Stimulated activated CD8-positive, alpha-beta memory T cell treated with anti-CD3 and anti-CD28 coated beads, Interleukin-15, amount 100 ng/mL, for 4 hours (primary cell): ENCODE measurements at regions not wholly inside any gene's neighbourhood (a gene's known extent, or its start where the extent isn't known, plus 50 kb on each side); places are given as distances from the start of the nearest gene placed in this dataset.
A peak's percentile ranks its signal among the peaks of the same experiment; 100 is the strongest.

ENCODE experiments used
- DNase-seq, 2 donors: peaks; one replicate each; pipeline ENCODE4 v3.0.0-alpha.2; 2020; ENCODE audit warnings: low read depth in 2 of 2

DNA sequence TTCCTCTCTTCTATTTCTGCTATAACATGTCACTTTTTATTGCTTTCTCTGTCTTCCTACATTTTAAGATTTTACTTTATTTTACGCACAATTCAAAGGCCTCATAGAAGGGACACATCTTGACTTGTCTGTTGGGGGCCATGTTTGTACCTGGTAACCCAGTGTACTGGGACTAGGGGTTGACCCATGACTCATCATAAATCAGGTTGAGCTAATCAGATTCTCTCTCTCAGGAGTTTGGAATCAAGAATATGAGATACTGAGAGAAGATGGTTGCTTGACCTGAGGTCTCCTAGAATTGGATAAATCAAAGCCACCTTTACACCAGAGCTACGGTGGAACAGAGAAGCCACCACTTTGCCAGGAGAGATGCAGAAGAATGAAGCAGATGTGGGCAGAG, 153.0 kb downstream of the UXS1 start:
- no peak for DNase-seq

DNA sequence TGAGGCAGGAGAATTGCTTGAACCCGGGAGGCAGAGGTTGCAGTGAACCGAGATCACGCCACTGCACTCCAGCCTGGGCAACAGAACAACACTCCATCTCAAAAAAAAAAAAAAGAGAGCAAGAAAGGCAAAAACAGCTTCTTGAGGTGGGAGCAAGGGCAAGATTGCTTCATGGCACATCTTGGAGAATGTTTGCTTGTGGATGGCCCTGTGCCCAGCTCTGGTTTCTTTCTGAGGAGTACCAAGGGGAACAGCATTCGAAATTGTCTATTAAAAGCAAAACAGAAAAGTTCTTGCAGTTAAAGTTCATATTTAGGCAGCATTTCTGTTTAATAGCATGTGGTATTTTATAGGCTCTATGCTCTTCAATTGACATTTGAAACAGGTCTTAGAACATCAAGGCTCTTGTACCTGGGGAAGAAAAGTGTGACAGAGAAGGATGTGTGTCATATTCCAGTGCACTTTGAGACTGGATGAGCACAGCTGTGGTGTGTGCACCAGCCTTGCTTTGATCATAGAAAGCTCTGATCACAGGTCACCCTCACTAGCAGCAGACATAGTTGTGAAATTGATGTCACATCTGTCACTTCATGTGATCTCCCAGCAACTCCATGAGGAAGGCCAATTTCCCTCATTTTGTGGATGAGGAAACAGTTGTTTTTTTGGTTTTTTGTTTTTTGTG, 154.3 kb downstream of the UXS1 start:
- no peak for DNase-seq

- no peak for DNase-seq
These were observed 155.3 kb downstream of the UXS1 start for GRCh38 chr2:106038601-106039375.

GRCh38 chr2:106037932-106038331, 156.2 kb downstream of the UXS1 start:
- no peak for DNase-seq

DNA sequence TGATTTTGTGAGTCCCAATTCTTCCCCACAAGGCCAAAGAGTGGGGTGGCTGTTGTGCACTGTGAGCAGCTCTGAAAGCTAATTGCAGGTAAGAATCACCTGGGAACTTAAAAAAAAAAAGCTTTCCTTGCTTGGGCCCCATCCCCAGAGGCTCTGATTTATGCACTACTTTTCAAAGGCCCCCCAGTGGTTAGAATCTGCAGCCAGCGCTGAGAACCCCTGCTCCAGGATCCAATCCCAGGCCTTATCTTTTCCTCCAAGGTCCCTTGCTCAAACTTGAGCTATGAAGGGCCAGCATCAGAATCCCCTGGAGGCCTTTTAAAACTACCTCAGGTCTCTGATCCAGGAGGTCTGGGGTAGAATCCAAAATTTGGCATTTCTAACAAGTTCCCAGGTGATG, 156.8 kb downstream of the UXS1 start:
- no peak for DNase-seq

DNA sequence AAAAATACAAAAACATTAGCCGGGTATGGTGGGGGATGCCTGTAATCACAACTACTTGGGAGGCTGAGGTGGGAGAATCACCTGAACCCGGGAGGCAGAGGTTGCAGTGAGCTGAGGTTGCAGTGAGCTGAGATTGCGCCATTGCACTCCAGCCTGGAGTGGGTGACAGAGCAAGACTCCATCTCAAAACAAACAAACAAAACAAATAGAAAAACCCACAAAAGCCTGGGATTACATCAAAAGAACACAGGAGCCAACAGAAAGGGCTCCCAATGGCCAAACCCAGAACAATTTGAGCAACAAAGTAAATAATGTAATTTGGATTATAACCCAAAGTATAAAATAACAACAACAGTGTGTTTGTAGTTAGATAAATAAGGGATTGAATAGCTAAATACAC, 159.8 kb downstream of the UXS1 start:
- no peak for DNase-seq

- DNase-seq: no peak
These were observed 161.4 kb downstream of the UXS1 start for GRCh38 chr2:106032676-106033075.

DNA sequence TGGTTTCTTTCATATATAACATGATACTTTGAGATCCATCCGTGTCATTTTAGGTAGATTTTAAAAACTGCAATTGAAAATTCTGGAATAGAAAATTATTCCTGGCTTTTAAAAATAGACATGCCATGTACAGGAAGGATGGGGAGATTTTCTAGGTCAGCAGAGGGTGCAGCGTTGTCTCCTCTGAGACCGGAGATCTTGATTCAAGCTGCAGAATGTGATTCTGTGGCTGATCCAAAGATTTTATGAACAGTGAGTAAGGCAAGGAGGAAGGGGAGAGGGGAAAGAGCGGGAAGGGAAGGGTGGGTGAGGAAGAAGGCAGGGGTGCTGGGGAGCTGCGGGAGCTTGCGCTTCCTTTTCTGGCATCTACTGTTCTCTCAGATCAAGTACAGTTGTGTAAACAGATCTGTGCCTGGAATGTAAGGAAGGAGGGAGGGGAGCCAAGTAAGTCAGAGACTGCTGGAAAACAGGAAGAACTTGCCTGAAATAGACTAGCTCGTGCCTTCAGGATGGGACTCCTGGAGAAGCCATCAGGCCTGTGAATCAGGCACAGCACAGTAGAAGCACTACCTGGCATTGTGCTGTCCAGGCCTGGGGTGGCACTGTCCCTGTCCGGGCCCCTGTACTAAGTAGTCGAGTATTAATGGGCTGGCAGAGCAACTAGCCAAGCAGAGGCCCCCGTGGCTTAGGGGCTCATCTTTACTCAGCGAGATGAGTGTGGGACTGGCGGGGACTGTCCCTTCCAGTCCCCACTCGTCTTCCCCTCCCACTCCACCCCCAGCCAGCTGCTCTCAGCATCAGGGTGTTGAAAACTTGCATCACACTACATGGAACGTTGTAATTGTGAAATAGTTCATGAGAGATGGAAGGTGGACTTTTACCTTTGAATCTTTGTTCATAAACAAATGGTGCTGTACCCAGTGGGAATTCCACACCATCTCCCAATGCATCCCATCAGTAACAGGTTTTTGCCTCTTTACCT, 163.5 kb downstream of the UXS1 start:
- peak in 1 of 2 donors; percentile 11 for DNase-seq

DNA sequence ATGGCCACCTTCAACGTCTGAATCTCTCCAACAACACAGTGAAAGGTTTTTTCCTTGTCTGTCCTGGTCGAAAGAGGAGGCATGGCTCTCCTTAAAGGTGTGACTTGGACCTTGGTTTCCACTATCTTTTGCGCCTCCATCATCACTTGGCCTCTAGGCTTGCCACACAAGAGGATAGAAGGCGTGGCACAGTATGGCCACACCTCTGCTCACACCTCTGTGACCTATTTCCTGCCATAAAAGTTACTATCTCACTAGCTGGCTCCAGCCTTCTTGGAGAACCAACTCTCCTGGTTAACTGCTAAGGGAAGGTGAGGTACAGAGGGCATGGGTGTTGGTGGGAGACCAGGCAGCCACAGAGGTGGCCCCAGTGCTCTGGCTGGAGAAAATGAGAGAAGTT, 165.9 kb downstream of the UXS1 start:
- no peak for DNase-seq

DNA sequence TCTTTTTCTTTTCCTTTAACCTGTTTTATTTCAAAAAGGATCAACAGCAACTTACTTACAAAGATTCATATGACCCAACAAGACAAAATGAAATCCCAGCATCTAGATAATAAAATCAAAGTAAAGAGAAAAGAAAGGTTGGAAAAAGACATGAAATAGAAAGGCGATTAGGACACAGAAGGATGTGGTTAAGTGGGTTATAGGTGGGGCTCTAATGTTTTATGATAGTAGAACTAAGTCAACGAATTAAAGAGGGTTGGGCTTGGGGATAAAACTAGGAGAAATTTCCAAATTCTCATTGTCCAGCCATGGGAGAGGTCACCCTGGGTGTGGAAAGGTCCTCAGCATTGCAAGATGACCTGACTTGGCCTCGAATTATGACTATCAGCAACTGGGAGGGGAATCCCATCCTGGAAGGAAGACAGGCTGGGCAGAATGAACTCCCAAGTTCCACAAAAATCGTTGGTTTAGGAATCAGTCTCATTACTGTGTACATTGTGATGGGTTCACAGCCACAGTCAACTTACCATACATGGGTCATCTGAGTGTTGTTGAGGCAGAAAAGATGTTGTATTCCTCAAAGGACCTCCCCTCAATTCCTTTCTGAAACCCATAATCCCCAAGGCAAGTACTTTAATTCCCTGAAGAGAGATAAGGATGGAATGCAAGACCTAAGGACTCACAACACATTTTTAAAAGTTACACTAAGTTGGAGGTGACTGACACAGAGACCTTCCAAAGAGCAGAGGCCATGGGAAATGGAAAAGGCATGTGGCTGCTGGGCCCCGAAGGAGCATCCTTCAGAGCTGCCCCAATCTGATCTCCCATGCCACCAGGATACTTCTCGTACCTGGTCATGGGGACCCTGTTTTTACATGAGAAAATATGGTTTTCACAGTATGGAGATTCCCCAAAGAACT, 167.6 kb downstream of the UXS1 start:
- no peak for DNase-seq

DNA sequence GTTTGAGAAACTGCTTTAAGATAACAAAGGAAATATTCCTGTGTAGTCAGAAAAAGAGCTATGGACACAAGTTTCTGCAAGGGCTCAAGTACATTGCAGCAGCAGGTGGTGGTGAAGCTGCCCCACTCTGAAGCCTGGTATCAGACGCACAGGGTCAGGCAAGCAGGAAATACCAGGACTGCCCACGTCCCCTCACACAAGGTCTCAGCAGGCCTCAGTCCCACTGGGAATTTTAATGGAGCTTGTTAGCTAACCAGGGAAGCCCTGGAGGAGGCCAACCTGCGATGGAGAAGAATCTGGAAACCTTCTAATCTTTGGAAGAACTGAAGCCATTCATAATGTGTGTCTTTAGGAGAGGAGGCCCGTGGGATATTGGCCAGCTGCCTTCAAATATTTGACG, 168.3 kb downstream of the UXS1 start:
- DNase-seq: no peak

GRCh38 chr2:106021662-106022028, 172.5 kb downstream of the UXS1 start:
- DNase-seq: no peak

DNA sequence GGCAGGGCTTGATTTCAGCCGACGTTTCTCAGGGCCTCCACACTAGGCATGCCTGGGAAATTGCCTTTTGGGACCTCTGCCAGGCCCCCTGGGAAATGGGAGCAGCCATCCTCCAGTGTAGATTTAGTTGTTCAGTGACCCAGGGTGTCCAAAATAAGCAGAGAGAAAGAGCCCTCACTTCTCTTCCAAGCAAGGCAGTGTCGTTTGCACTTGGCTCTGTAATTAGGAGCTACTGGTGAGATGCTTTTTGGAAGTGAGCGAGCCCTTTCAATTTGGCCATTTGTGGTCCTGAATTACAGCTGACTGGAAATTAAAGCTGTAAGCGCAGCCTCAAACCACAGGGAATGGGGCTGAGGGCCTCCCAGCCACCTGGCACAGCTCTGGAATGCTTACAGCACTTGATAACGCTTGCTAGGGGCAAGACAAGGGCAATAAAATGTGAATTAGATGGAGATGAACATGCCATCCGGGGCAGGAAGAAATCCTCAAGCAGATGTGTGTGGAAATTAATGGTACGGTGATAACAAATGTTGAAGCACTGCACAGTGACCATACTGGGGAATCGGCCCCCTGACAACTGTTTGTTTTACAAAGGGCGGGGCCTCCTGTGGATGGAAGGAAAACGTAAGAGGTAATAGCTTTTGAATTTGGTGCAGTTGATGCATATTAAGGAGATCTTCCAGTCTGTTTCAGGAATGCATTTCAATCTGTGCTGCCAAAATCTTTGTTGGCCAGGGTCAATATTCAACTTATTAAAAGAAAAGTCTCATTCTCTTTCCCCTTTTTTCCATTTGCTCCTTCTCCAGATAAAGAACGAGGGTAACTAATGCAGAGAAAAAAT, 173.1 kb downstream of the UXS1 start:
- DNase-seq: no peak

DNA sequence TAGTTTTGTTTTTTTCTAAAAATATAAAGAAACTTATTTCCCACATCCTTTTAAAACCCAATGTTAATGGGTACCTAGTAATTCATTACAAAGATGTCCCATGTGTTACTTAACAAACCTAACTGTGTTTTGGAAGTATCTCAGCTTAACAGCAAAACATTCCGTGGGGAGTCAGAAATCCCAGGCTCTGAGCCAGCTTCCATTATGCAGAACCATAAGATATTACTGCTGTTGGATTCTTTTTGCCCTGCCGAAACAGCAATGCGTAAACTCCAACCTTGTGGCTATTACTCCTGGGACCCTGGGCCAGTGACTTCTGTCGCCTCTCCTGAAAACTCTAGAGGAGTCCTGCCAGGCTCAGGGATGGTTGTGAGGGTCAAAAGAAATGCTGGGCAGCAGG, 174.1 kb downstream of the UXS1 start:
- DNase-seq: no peak

- DNase-seq: no peak
These were observed 176.0 kb downstream of the UXS1 start for GRCh38 chr2:106018141-106018540.

- DNase-seq: no peak
These were observed 181.3 kb downstream of the UXS1 start for GRCh38 chr2:106012591-106013347.

DNA sequence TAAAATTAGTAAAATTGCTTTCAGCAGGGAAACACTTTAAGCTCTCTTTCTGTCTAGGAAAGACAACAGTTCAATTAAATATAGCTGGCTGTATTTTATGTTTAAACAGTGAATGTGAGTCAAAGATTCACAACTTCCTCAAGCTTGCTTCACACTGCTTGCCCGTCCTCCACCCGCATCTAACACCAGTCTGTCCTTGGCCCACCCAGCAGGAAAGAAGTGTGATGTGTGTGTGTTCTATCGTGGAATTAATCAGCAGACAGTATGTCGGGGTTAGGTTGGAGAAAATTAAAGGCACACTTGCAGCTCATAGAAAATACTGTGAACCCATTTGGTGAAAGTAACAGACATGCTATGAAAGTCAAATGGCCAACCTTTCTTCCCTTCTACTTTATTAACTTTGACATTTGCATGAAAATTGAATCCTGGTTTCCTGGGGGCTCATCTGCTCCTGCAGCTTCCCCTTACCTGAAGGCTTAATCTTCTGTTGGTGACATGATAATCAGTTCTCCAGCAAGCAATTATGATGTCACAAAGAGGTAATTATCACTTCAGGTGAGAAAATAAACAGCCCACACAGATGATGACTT, 182.0 kb downstream of the UXS1 start:
- DNase-seq: no peak

GRCh38 chr2:106011380-106011779, 182.7 kb downstream of the UXS1 start:
- no peak for DNase-seq

DNA sequence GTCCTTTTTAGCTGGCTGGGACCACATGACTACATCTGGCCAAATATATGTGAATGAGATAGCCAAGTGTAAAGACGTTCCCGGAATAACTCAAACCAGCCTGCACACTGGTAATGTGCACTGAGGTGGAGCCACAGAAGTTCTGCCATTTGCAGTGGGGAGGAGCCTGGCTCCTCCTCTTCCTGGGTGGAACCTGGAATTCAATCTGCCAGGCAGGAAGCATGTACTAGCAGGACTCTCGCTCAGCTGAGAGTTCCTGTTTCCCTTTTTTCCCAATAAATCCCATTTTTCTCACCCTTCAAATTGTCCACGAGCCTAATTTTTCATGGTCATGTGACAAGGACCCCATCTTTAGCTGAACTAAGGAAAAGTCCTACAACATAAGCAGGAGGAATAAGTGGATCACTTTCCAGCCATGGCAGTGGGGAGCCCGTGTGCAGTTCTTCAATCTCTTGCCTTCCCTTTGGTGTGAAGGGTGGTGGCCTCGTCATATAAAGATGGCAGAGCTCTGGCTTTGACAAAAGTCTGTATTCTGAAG, 183.2 kb downstream of the UXS1 start:
- DNase-seq: no peak
